Lung (tissue), 11 donors: ENCODE measurements at regions not wholly inside any gene's neighbourhood (a gene's known extent, or its start where the extent isn't known, plus 50 kb on each side); places are given as distances from the start of the nearest gene placed in this dataset.

Source experiments
- ATAC-seq: fragments of 200-7000 bp; cut with Tn5 transposase; one replicate; pipeline ENCODE4 v1.9.1; 2020; ENCODE audit warnings: moderate number of reproducible peaks; ENCODE audit not compliant: insufficient read depth, low FRiP score
- DNase-seq, 3 donors: peaks; one replicate each; pipeline ENCODE4 v3.0.0-alpha.2; 2013 to 2017
- H3K27ac ChIP-seq, 2 donors: one replicate each; pipeline ENCODE4 v1.5.1; 2013; ENCODE audit warnings: mild to moderate bottlenecking in 2 of 2, moderate library complexity in 2 of 2, control low read depth in 1 of 2, inconsistent platforms in 1 of 2, low read depth in 1 of 2, low read length in 1 of 2
- H3K27me3 ChIP-seq, 3 donors: one replicate each; pipeline ENCODE4 v1.5.1; 2013; ENCODE audit warnings: low read length in 2 of 3; ENCODE audit not compliant: control insufficient read depth in 3 of 3, insufficient read depth in 3 of 3
- H3K36me3 ChIP-seq, 4 donors: one replicate each; pipeline ENCODE4 v1.5.1; 2013; ENCODE audit warnings: low read length in 4 of 4, mild to moderate bottlenecking in 1 of 4, moderate library complexity in 1 of 4; ENCODE audit not compliant: control insufficient read depth in 4 of 4, insufficient read depth in 4 of 4
- H3K4me1 ChIP-seq, 5 donors: one replicate each; pipeline ENCODE4 v1.5.1; 2013; ENCODE audit warnings: low read length in 5 of 5, mild to moderate bottlenecking in 2 of 5, moderate library complexity in 1 of 5; ENCODE audit not compliant: control insufficient read depth in 5 of 5, insufficient read depth in 5 of 5
- H3K4me3 ChIP-seq: one replicate; pipeline ENCODE4 v1.5.1; 2013; ENCODE audit warnings: mild to moderate bottlenecking, control low read depth, moderate library complexity
- H3K9ac ChIP-seq, 2 donors: one replicate each; pipeline ENCODE4 v1.5.1; 2013; ENCODE audit warnings: low read length in 2 of 2, control low read depth in 1 of 2; ENCODE audit not compliant: insufficient read depth in 1 of 2
- H3K9me3 ChIP-seq, 4 donors: one replicate each; pipeline ENCODE4 v1.5.1; 2013; ENCODE audit warnings: low read length in 3 of 4, mild to moderate bottlenecking in 1 of 4, moderate library complexity in 1 of 4; ENCODE audit not compliant: control insufficient read depth in 4 of 4, insufficient read depth in 3 of 4
- whole genome bisulfite sequencing, 2 donors: extraction: QIAGEN DNeasy Blood & Tissue Kit; methylation state at CpG; one replicate each; pipeline ENCODE4 v1.1.7; 2013; 5-methylcytosine and 5-hydroxymethylcytosine counted together
- TF ChIP-seq, protein P1 (sequence below): IDR thresholded peaks from 2 replicates; pipeline ENCODE4 v1.5.1; 2012; ENCODE audit warnings: mild to moderate bottlenecking; ENCODE audit errors: control extremely low read depth, extremely low read depth
- donor health status: control.
- donor health status: control.
- donor health status: Bipolar disorder and iron deficiency.
- donor health status: healthy.
- donor health status: DM: yes; HTN: yes; CAD: no.

DNA sequence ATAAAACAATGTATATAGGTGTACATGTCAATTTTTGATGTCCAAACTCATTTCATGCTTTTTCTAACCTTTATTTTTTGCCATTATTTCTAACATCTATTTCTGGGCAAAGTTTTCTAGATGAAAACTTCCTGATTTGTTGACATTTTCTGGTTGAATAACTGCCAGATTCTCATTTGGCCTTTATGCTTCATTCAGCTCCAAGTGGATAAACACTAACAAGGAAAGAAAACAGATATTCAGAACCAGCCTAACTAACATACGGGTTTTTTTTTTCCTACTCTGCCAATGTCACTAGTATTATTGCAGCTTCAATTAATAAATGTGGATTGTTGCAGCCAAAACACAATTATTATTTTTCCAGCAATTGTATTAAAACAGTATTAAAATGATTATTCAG is 50.9 kb upstream of the RAP1GDS1 start:
- Histone ChIP-seq H3K36me3 (no peaks in the 10 kb centered on the region), H3K4me1 (no peaks in the 10 kb centered on the region), H3K4me3 (no peak overlapping the region), H3K27ac (no peak overlapping the region), H3K27me3 (no peaks in the 10 kb centered on the region), H3K9me3 (no peaks in the 10 kb centered on the region), H3K9ac (no peak overlapping the region)
- DNase-seq (peak in 2 of 3 donors; percentile 10 to 58), ATAC-seq (no peak)
- TF ChIP-seq, protein P1, sequence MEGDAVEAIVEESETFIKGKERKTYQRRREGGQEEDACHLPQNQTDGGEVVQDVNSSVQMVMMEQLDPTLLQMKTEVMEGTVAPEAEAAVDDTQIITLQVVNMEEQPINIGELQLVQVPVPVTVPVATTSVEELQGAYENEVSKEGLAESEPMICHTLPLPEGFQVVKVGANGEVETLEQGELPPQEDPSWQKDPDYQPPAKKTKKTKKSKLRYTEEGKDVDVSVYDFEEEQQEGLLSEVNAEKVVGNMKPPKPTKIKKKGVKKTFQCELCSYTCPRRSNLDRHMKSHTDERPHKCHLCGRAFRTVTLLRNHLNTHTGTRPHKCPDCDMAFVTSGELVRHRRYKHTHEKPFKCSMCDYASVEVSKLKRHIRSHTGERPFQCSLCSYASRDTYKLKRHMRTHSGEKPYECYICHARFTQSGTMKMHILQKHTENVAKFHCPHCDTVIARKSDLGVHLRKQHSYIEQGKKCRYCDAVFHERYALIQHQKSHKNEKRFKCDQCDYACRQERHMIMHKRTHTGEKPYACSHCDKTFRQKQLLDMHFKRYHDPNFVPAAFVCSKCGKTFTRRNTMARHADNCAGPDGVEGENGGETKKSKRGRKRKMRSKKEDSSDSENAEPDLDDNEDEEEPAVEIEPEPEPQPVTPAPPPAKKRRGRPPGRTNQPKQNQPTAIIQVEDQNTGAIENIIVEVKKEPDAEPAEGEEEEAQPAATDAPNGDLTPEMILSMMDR = no peak
- 74 to 76% methylated on average over 1 of the region's 1 CpG for WGBS, 2 donors

DNA sequence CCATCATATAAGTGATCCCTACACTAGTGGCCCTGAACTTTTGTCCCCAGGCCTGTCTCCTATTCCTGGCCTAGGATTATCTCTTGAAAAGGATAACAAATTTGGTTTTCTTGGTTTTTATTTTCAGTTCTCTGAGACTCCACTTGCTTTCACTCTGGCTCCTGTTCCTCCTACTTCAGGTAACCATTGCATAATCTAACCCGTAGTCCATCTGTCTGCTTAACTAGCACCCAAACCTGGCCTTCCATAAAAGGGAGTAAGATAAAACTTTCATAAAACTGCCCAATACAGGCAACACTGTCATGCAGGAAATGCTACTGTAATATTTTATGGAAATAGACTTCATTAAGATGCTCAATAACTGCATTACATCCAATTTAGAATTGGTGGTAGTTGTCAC is 52.1 kb upstream of the RAP1GDS1 start:
- no peak overlapping the region for H3K9ac ChIP-seq
- TF ChIP-seq, protein P1 = no peak
- H3K4me3 ChIP-seq = no peak overlapping the region
- ATAC-seq (no peak), DNase-seq (no peak)
- whole genome bisulfite sequencing, 2 donors = 77 to 85% methylated on average over 1 of the region's 1 CpG
- H3K9me3 ChIP-seq = no peaks in the 10 kb centered on the region
- no peak overlapping the region for H3K27ac ChIP-seq
- H3K36me3 ChIP-seq = no peaks in the 10 kb centered on the region
- no peaks in the 10 kb centered on the region for H3K27me3 ChIP-seq
- no peaks in the 10 kb centered on the region for H3K4me1 ChIP-seq

DNA sequence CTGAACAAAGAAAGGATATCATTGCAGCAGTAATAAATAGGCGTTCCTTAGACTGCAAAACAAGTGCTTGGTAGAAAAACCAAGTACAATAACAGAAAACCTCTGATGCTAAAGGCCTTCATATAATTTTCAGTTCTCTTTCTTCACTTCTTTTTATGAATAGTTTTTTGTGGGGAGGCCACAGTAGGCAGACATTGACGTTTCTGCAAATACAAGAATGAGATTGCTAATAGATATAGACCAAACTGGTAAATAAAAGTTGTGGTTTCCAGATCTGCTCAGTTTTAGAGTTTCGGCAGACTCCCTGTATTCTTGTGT is 57.0 kb upstream of the RAP1GDS1 start:
- ATAC-seq (no peak), DNase-seq (no peak)
- TF ChIP-seq, protein P1 = no peak
- Histone ChIP-seq H3K9ac (no peak overlapping the region), H3K9me3 (no peaks in the 10 kb centered on the region), H3K27ac (no peak overlapping the region), H3K36me3 (no peaks in the 10 kb centered on the region), H3K4me3 (no peak overlapping the region), H3K27me3 (no peaks in the 10 kb centered on the region), H3K4me1 (peaks cover 0 to 2% (median 0%) of the 10 kb centered on the region in 5 donors)
- WGBS, 2 donors = 53 to 74% methylated on average over 3 of the region's 3 CpGs
